Spinal cord (tissue), 9 donors: ENCODE measurements at regions not wholly inside any gene's neighbourhood (a gene's known extent, or its start where the extent isn't known, plus 50 kb on each side); places are given as distances from the start of the nearest gene placed in this dataset.

Experiments used
- DNase-seq, 6 donors: peaks; one replicate each; pipeline versions ENCODE4 v3.0.0 to v3.0.0-alpha.2; 2013 to 2015; ENCODE audit warnings: low spot score in 6 of 6, low read depth in 4 of 6
- H3K27ac ChIP-seq: one replicate; pipeline ENCODE4 v1.5.1; 2013; ENCODE audit warnings: low read depth, low read length, control low read depth
- H3K27me3 ChIP-seq: one replicate; pipeline ENCODE4 v1.6.1; 2013; ENCODE audit warnings: low read length; ENCODE audit not compliant: control insufficient read depth, insufficient read depth
- H3K36me3 ChIP-seq: one replicate; pipeline ENCODE4 v1.6.1; 2013; ENCODE audit warnings: low read length; ENCODE audit not compliant: control insufficient read depth, insufficient read depth
- H3K4me1 ChIP-seq: one replicate; pipeline ENCODE4 v1.6.1; 2013; ENCODE audit warnings: low read length; ENCODE audit not compliant: control insufficient read depth, insufficient read depth
- H3K4me3 ChIP-seq: one replicate; pipeline ENCODE4 v1.5.1; 2013; ENCODE audit warnings: low read depth, low read length, control low read depth
- H3K9me3 ChIP-seq: one replicate; pipeline ENCODE4 v1.6.1; 2013; ENCODE audit warnings: low read length; ENCODE audit not compliant: control insufficient read depth, insufficient read depth
- WGBS: methylation state at CpG from one replicate; pipeline ENCODE4 v1.1.5; 2013; ENCODE audit warnings: missing lambda C conversion rate; ENCODE audit not compliant: insufficient coverage; 5-methylcytosine and 5-hydroxymethylcytosine counted together
- donor health status: healthy.

- Histone ChIP-seq H3K36me3 (no peaks in the 10 kb centered on the region), H3K9me3 (no peaks in the 10 kb centered on the region), H3K4me1 (no peaks in the 10 kb centered on the region), H3K27ac (no peak overlapping the region), H3K27me3 (no peaks in the 10 kb centered on the region), H3K4me3 (no peak overlapping the region)
- peak in 2 of 6 donors; percentile 74 to 82 for DNase-seq
- WGBS = no CpG with 5 or more reads among the region's 2 CpGs
Measured at GRCh38 chr7:112707655-112708054, 82.5 kb downstream of the TMEM168 start.

- WGBS = 73% methylated on average over 1 of the region's 1 CpG
Measured at GRCh38 chr7:112708236-112708635, 82.0 kb downstream of the TMEM168 start.

More at GRCh38 chr7:112708236-112708635, 82.0 kb downstream of the TMEM168 start:
- no peak overlapping the region for H3K4me3 ChIP-seq
- H3K36me3 ChIP-seq = no peaks in the 10 kb centered on the region
- H3K4me1 ChIP-seq = no peaks in the 10 kb centered on the region
- H3K27ac ChIP-seq = no peak overlapping the region
- H3K9me3 ChIP-seq = no peaks in the 10 kb centered on the region
- H3K27me3 ChIP-seq = no peaks in the 10 kb centered on the region
- DNase-seq = peak in 1 of 6 donors; percentile 4
